ENCODE measurements at regions not wholly inside any gene's neighbourhood (a gene's known extent, or its start where the extent isn't known, plus 50 kb on each side); places are given as distances from the start of the nearest gene placed in this dataset.

DNA sequence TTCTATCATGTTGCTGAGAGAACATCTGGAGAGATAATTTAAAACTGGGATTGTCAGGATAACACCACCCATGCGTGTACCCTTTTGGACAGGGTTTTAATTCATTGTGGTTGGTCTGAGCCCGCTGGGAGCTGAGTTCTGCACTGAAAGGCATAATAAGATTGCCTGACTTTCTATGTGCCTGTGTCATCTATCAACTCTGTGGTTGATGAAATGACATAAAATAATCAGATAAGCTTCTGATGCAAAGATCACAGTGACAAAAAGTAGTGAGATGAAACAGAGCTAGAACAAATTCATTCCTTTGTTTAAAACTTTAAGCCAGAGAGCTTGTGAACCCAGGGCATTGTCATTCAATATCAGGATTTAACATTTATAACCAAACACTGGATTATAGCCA, 98.7 kb downstream of the BBS10 start:
- TF ChIP-seq, protein P1, sequence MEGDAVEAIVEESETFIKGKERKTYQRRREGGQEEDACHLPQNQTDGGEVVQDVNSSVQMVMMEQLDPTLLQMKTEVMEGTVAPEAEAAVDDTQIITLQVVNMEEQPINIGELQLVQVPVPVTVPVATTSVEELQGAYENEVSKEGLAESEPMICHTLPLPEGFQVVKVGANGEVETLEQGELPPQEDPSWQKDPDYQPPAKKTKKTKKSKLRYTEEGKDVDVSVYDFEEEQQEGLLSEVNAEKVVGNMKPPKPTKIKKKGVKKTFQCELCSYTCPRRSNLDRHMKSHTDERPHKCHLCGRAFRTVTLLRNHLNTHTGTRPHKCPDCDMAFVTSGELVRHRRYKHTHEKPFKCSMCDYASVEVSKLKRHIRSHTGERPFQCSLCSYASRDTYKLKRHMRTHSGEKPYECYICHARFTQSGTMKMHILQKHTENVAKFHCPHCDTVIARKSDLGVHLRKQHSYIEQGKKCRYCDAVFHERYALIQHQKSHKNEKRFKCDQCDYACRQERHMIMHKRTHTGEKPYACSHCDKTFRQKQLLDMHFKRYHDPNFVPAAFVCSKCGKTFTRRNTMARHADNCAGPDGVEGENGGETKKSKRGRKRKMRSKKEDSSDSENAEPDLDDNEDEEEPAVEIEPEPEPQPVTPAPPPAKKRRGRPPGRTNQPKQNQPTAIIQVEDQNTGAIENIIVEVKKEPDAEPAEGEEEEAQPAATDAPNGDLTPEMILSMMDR (IDR thresholded peaks at IDR 0.05; ENCODE audit: insufficient read depth, low read depth, low read length) = no peak
- CTCF ChIA-PET = no interaction called here
- Histone ChIP-seq H3K36me3 (ENCODE audit: control insufficient read depth, insufficient read depth, low read length) (no peaks in the 10 kb centered on the region), H3K27me3 (ENCODE audit: control insufficient read depth, insufficient read depth, low read length) (no peaks in the 10 kb centered on the region), H3K4me3 (ENCODE audit: low read depth, low read length) (no peak overlapping the region)
- POLR2A ChIA-PET = no interaction called here
- no peak for DNase-seq (ENCODE audit: low read depth)

DNA sequence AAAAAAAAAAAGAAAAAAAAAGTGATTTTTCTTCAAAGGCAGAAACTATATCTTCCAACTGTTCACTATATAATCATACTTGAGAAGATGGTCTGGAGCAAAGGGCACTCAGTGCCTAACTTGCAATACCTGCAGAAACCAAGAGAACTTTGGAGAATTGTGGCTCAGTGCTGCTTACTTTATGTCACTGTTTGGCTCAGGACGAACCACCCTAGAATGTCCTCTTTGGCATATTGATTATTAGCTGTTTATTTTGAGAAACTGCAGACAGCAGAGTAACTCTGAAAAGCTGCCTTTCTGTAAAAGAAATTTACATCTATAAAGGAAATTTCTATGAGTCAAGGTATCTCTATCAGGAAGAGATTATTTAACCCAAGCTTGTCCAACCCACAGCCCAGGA, 100.2 kb downstream of the BBS10 start:
- CTCF ChIA-PET = interaction anchor here (0.6 to 0.7 kb wide), 2 partner anchors 23 to 40 kb away, joined by 3 to 4 read pairs; no protein-coding TSS in a partner anchor
- POLR2A ChIA-PET = no interaction called here
- Histone ChIP-seq H3K36me3 (ENCODE audit: control insufficient read depth, insufficient read depth, low read length) (no peaks in the 10 kb centered on the region), H3K4me3 (ENCODE audit: low read depth, low read length) (no peak overlapping the region), H3K27me3 (ENCODE audit: control insufficient read depth, insufficient read depth, low read length) (no peaks in the 10 kb centered on the region)
- DNase-seq (ENCODE audit: low read depth) = no peak
- TF ChIP-seq, protein P1 (IDR thresholded peaks at IDR 0.05; ENCODE audit: insufficient read depth, low read depth, low read length) = no peak

DNA sequence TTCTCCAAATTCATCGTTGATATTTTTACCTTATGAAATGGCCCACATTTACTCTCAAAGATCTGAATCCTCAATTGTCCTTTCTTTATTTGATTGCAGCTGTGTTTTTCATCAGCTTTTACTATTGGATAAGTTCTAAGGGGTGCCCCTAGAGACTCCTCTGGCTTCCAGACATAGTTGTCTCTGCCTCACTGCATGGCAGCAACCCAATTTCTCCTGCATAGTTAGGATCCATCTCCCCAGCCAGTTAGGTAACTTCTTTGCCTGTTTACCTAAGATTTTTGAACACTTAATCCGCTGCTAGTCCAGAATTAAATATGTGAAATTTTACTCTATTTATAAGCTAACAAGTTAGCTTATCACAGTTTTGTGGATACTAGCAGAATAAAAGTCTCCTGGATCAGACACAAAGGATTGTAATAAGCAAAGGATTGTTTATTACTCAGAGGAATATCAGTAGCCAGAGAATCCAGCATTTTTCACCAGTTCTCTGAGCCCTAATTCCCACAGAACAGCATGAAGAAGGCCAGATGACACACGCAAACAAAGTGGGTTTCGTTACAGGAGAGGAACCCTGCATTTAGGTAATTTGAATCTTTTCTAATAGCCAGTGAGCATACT, 101.1 kb downstream of the BBS10 start:
- TF ChIP-seq, protein P1 (IDR thresholded peaks at IDR 0.05; ENCODE audit: insufficient read depth, low read depth, low read length) = no peak
- Histone ChIP-seq H3K27me3 (ENCODE audit: control insufficient read depth, insufficient read depth, low read length) (no peaks in the 10 kb centered on the region), H3K36me3 (ENCODE audit: control insufficient read depth, insufficient read depth, low read length) (no peaks in the 10 kb centered on the region), H3K4me3 (ENCODE audit: low read depth, low read length) (no peak overlapping the region)
- CTCF ChIA-PET = interaction anchor here (0.9 to 1.2 kb wide), 2 partner anchors 11 to 30 kb away, joined by 3 to 4 read pairs; no protein-coding TSS in a partner anchor
- POLR2A ChIA-PET = no interaction called here
- DNase-seq (ENCODE audit: low read depth) = no peak

DNA sequence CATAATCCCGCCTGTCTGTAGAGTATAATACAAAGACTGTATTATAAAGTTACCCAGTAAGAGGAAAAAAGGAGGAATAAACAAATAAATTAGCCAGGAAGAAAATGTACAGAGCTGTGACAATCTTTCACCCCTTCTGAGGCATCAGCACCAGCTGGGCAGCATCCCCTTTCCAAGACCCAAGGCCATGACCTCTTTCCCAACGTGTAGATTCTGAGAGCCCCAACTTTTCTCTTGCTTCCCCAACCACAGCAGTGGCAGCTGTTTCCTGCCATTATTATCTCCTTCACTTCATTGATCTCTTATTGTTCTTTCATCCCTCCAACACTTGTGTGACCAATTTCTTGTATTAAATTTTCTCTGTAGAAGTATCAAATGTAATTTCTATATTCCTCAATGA, 101.6 kb downstream of the BBS10 start:
- Histone ChIP-seq H3K27me3 (ENCODE audit: control insufficient read depth, insufficient read depth, low read length) (no peaks in the 10 kb centered on the region), H3K4me3 (ENCODE audit: low read depth, low read length) (no peak overlapping the region), H3K36me3 (ENCODE audit: control insufficient read depth, insufficient read depth, low read length) (no peaks in the 10 kb centered on the region)
- DNase-seq (ENCODE audit: low read depth) = no peak
- ChIA-PET POLR2A (no interaction called here), CTCF (interaction anchor here (0.6 to 1.2 kb wide), 3 partner anchors 11 to 31 kb away, joined by 3 to 4 read pairs (median 3); no protein-coding TSS in a partner anchor)
- TF ChIP-seq, protein P1 (IDR thresholded peaks at IDR 0.05; ENCODE audit: insufficient read depth, low read depth, low read length) = no peak

DNA sequence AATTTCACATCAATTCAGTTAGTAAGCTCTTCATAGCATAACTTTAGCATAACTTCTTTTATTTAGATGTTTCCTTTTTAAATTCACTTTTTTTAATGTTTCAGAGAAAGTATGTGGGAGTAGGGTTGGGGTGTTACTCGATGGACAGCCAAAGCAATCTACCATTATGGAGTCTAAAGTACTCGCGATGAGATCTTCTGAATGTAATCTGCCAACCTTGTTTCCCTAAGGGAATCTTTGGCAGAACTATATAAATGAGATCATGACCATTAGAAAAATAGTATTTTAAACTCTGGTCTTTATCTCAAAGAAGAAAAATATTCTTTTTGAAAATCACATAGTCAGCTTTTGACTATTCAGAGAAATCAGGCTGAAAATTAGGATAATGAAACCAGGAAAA, 103.9 kb downstream of the BBS10 start:
- POLR2A ChIA-PET = no interaction called here
- TF ChIP-seq, protein P1 (IDR thresholded peaks at IDR 0.05; ENCODE audit: insufficient read depth, low read depth, low read length) = no peak
- H3K36me3 ChIP-seq (ENCODE audit: control insufficient read depth, insufficient read depth, low read length) = no peaks in the 10 kb centered on the region
- DNase-seq (ENCODE audit: low read depth) = no peak
- no peaks in the 10 kb centered on the region for H3K27me3 ChIP-seq (ENCODE audit: control insufficient read depth, insufficient read depth, low read length)
- no peak overlapping the region for H3K4me3 ChIP-seq (ENCODE audit: low read depth, low read length)
- CTCF ChIA-PET = no interaction called here

Data from BJ (cell line).